ENCODE measurements at regions not wholly inside any gene's neighbourhood (a gene's known extent, or its start where the extent isn't known, plus 50 kb on each side); places are given as distances from the start of the nearest gene placed in this dataset.

- Histone ChIP-seq H3K4me3 (no peak overlapping the region), H3K9me3 (no peaks in the 10 kb centered on the region), H3K27ac (no peak overlapping the region), H3K36me3 (no peaks in the 10 kb centered on the region), H3K27me3 (no peaks in the 10 kb centered on the region), H3K4me1 (no peaks in the 10 kb centered on the region)
- no peak for TF ChIP-seq POLR2A (IDR thresholded peaks at IDR 0.05)
- no peak for TF ChIP-seq POLR2AphosphoS5 (IDR thresholded peaks at IDR 0.05)
- no peak for TF ChIP-seq EP300 (IDR thresholded peaks at IDR 0.05)
- TF ChIP-seq, protein P1, sequence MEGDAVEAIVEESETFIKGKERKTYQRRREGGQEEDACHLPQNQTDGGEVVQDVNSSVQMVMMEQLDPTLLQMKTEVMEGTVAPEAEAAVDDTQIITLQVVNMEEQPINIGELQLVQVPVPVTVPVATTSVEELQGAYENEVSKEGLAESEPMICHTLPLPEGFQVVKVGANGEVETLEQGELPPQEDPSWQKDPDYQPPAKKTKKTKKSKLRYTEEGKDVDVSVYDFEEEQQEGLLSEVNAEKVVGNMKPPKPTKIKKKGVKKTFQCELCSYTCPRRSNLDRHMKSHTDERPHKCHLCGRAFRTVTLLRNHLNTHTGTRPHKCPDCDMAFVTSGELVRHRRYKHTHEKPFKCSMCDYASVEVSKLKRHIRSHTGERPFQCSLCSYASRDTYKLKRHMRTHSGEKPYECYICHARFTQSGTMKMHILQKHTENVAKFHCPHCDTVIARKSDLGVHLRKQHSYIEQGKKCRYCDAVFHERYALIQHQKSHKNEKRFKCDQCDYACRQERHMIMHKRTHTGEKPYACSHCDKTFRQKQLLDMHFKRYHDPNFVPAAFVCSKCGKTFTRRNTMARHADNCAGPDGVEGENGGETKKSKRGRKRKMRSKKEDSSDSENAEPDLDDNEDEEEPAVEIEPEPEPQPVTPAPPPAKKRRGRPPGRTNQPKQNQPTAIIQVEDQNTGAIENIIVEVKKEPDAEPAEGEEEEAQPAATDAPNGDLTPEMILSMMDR (IDR thresholded peaks at IDR 0.05), result no peak
- no peak for ATAC-seq
These were observed 846.4 kb upstream of the ZEB2 start for GRCh38 chr2:145366341-145366740.

DNA sequence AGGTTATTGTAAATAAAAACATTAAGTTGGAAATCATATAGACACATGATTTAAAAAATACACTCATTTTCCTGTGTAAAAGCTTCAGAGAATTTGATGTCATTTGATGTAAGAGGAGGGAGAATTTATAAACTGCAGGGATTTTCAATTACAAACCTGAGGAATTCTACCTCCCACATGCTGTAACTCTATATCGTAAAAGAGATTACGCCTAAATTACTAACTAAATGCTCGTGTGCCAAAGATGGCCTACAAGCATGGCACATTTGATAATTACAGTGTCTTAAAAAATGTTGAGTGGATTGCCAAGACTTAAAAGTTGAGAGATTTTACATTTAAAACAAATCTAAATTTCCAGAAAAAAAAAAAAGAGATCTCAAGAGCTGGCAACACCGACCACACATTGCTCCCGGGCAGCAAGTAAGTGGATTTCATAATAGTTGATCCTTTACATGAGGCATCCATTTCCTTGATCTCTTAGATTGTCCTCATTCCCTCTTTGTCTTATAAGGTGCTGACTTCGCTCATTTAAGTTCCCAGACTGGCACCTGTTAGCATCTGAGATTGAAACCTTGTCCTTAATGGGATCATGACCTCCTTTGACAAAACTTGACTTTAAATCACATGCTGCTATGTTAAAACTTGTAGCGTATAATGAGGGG is 840.3 kb upstream of the ZEB2 start:
- WGBS, 2 donors (ENCODE audit: low coverage in 1 of 2), result 89 to 100% methylated on average over 6 to 7 of the region's 7 CpGs
- H3K27ac ChIP-seq, result no peak overlapping the region
- no peaks in the 10 kb centered on the region for H3K9me3 ChIP-seq
- ATAC-seq, result no peak
- no peaks in the 10 kb centered on the region for H3K27me3 ChIP-seq
- no peaks in the 10 kb centered on the region for H3K4me1 ChIP-seq
- TF ChIP-seq POLR2AphosphoS5 (IDR thresholded peaks at IDR 0.05) (no peak), EP300 (IDR thresholded peaks at IDR 0.05) (no peak), POLR2A (IDR thresholded peaks at IDR 0.05) (no peak)
- TF ChIP-seq, protein P1 (IDR thresholded peaks at IDR 0.05), result no peak
- H3K36me3 ChIP-seq, result no peaks in the 10 kb centered on the region
- H3K4me3 ChIP-seq, result no peak overlapping the region

GRCh38 chr2:145359561-145359960 is 839.6 kb upstream of the ZEB2 start:
- Histone ChIP-seq H3K27me3 (no peaks in the 10 kb centered on the region), H3K4me3 (no peak overlapping the region), H3K27ac (no peak overlapping the region), H3K36me3 (no peaks in the 10 kb centered on the region), H3K9me3 (no peaks in the 10 kb centered on the region), H3K4me1 (no peaks in the 10 kb centered on the region)
- WGBS, 2 donors (ENCODE audit: low coverage in 1 of 2), result 81 to 87% methylated on average over 3 of the region's 3 CpGs
- TF ChIP-seq POLR2AphosphoS5 (IDR thresholded peaks at IDR 0.05) (no peak), POLR2A (IDR thresholded peaks at IDR 0.05) (no peak), EP300 (IDR thresholded peaks at IDR 0.05) (no peak)
- TF ChIP-seq, protein P1 (IDR thresholded peaks at IDR 0.05), result no peak
- ATAC-seq, result no peak

DNA sequence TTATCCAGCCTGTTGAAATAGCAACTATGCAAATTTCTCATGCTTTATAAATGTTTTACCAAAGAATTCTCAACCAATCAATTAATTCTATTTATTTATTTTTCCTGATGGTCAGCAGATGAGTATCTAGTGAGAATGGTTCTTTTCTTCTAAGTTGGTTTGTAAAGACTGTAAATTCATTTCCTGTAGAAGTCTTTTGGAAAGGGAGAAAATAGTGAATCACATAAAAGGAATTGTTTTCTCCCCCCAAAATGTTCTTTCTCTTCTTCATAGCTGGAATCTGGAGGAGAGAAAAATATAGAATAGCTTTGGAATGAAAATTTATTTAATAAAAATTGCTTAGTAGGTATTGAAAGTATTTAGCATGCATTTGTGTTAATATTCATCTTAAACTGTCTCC is 836.1 kb upstream of the ZEB2 start:
- Histone ChIP-seq H3K27ac (no peak overlapping the region), H3K9me3 (no peaks in the 10 kb centered on the region), H3K4me1 (no peaks in the 10 kb centered on the region), H3K27me3 (no peaks in the 10 kb centered on the region), H3K36me3 (no peaks in the 10 kb centered on the region), H3K4me3 (no peak overlapping the region)
- ATAC-seq, result no peak
- TF ChIP-seq POLR2A (IDR thresholded peaks at IDR 0.05) (no peak), EP300 (IDR thresholded peaks at IDR 0.05) (no peak), POLR2AphosphoS5 (IDR thresholded peaks at IDR 0.05) (no peak)
- TF ChIP-seq, protein P1 (IDR thresholded peaks at IDR 0.05), result no peak

DNA sequence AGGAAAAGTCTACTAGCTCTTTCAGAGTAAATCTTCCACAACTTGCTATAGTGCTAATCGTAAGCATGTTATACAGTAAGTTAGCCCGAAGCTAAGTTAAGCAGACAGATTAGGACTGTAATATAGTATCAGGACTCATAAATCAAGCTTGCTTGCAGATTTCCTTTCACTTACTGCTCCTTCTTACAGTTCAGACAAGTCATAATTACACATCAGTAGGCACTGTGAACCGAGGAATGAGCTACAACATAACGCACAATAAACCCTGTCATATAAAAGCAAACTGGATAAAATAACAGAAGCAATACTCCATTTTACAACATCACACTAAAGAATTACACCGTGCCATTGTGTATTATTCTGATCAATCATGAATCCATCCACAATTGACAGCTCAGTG is 832.6 kb upstream of the ZEB2 start:
- H3K4me3 ChIP-seq, result no peak overlapping the region
- no peaks in the 10 kb centered on the region for H3K27me3 ChIP-seq
- H3K4me1 ChIP-seq, result no peaks in the 10 kb centered on the region
- H3K9me3 ChIP-seq, result no peaks in the 10 kb centered on the region
- TF ChIP-seq, protein P1 (IDR thresholded peaks at IDR 0.05), result no peak
- TF ChIP-seq POLR2A (IDR thresholded peaks at IDR 0.05), result no peak
- no peak for TF ChIP-seq POLR2AphosphoS5 (IDR thresholded peaks at IDR 0.05)
- no peak for TF ChIP-seq EP300 (IDR thresholded peaks at IDR 0.05)
- no peaks in the 10 kb centered on the region for H3K36me3 ChIP-seq
- H3K27ac ChIP-seq, result no peak overlapping the region
- WGBS, 2 donors (ENCODE audit: low coverage in 1 of 2), result 66 to 68% methylated on average over 5 of the region's 5 CpGs
- no peak for ATAC-seq
